H1 (cell line): ENCODE measurements at regions not wholly inside any gene's neighbourhood (a gene's known extent, or its start where the extent isn't known, plus 50 kb on each side); places are given as distances from the start of the nearest gene placed in this dataset.

ENCODE experiments used
- CTCF ChIA-PET: fragments of 300-600 bp; sonication (Branson Sonifier 250); formaldehyde crosslinking; loops from one replicate; lab custom pipeline; 2021; ENCODE audit not compliant: partially characterized antibody; lab: Charles Lee
- POLR2A ChIA-PET: fragments of 300-600 bp; sonication (Branson Sonifier 250); formaldehyde crosslinking; loops from one replicate; lab custom pipeline; 2021; ENCODE audit warnings: inconsistent platforms; ENCODE audit not compliant: partially characterized antibody; lab: Charles Lee
- DNase-seq, 2 experiments: peaks; one replicate each; pipeline versions ENCODE4 v3.0.0 to v3.0.0-alpha.2; 2010 to 2022; ENCODE audit warnings: low spot score in 2 of 2, low read depth in 1 of 2, mixed read lengths in 1 of 2
- FAIRE-seq: peaks from 2 replicates; lab custom pipeline; 2011; peaks lifted over from hg19 to GRCh38; lab: Jason Lieb, UNC
- H2AFZ ChIP-seq: 2 replicates; pipeline ENCODE4 v1.8.1; 2012; ENCODE audit warnings: low read length, inconsistent platforms
- H2AK5ac ChIP-seq: 2 replicates; pipeline ENCODE4 v1.6.1; 2013; ENCODE audit warnings: low read depth, low read length
- H2BK120ac ChIP-seq: replicated peaks from 2 replicates; pipeline ENCODE3; 2013; ENCODE audit warnings: low read depth, low read length, inconsistent platforms
- H2BK12ac ChIP-seq: 2 replicates; pipeline ENCODE4 v1.6.1; 2013; ENCODE audit warnings: low read depth, low read length
- H2BK15ac ChIP-seq: 2 replicates; pipeline ENCODE4 v1.6.1; 2013; ENCODE audit warnings: low read length
- H2BK20ac ChIP-seq: 2 replicates; pipeline ENCODE4 v1.6.1; 2013; ENCODE audit warnings: low read length
- H2BK5ac ChIP-seq: 2 replicates; pipeline ENCODE4 v1.6.1; 2013; ENCODE audit warnings: low read depth, low read length
- H3K14ac ChIP-seq: 2 replicates; pipeline ENCODE4 v1.6.1; 2013; ENCODE audit warnings: inconsistent platforms; ENCODE audit not compliant: insufficient read length
- H3K18ac ChIP-seq: 2 replicates; pipeline ENCODE4 v1.6.1; 2013; ENCODE audit warnings: low read length; ENCODE audit errors: extremely low read depth
- H3K23ac ChIP-seq: 2 replicates; pipeline ENCODE4 v1.6.1; 2013; ENCODE audit warnings: inconsistent platforms; ENCODE audit not compliant: insufficient read length
- H3K23me2 ChIP-seq: 2 replicates; pipeline ENCODE4 v1.6.1; 2013; ENCODE audit warnings: low read depth, low read length
- H3K27ac ChIP-seq: 2 replicates; pipeline ENCODE4 v1.6.1; 2011; ENCODE audit warnings: low read depth, low read length, inconsistent platforms
- H3K27me3 ChIP-seq, 4 experiments: replicated peaks in 1 of 4; 1 replicate in 1 of 4; 2 replicates in 3 of 4; pipeline versions ENCODE4 v1.6.1 to v1.8.1; 2011 to 2013; ENCODE audit warnings: low read length in 3 of 4, mild to moderate bottlenecking in 3 of 4, inconsistent platforms in 2 of 4, mixed read lengths in 2 of 4, moderate library complexity in 1 of 4; ENCODE audit not compliant: control insufficient read depth in 3 of 4, insufficient read depth in 3 of 4; ENCODE audit errors: extremely low read depth in 1 of 4
- H3K36me3 ChIP-seq, 4 experiments: 2 replicates each; pipeline versions ENCODE4 v1.6.1 to v1.8.1; 2011 to 2013; ENCODE audit warnings: mild to moderate bottlenecking in 4 of 4, low read length in 3 of 4, moderate library complexity in 2 of 4, control low read depth in 1 of 4, inconsistent platforms in 1 of 4; ENCODE audit not compliant: insufficient read depth in 4 of 4, control insufficient read depth in 2 of 4
- H3K4ac ChIP-seq: replicated peaks from 2 replicates; pipeline ENCODE3; 2013; ENCODE audit warnings: low read length, low read depth, mixed read lengths, inconsistent platforms; ENCODE audit not compliant: insufficient read length
- H3K4me1 ChIP-seq, 4 experiments: replicated peaks in 1 of 4; 1 replicate in 1 of 4; 2 replicates in 3 of 4; pipeline versions ENCODE4 v1.6.1 to v1.8.1; 2011 to 2013; ENCODE audit warnings: low read length in 3 of 4, inconsistent platforms in 2 of 4, mixed read lengths in 1 of 4; ENCODE audit not compliant: insufficient read depth in 4 of 4, control insufficient read depth in 3 of 4
- H3K4me2 ChIP-seq, 2 experiments: 2 replicates each; pipeline versions ENCODE4 v1.6.1 to v1.8.1; 2011 to 2013; ENCODE audit warnings: low read depth in 2 of 2, low read length in 2 of 2, control low read depth in 1 of 2, inconsistent platforms in 1 of 2, mild to moderate bottlenecking in 1 of 2; ENCODE audit not compliant: insufficient read depth in 1 of 2
- H3K4me3 ChIP-seq, 4 experiments: fragments of 200-600, 300-600 bp in 1 of 4; sonication (generic), shearing (Covaris generic), sonication (Bioruptor Twin) in 1 of 4; 2 replicates each; pipeline versions ENCODE4 v1.5.1 to v1.8.1; 2011 to 2016; ENCODE audit warnings: low read length in 4 of 4, low read depth in 3 of 4, control low read depth in 2 of 4, inconsistent platforms in 2 of 4, mild to moderate bottlenecking in 2 of 4, mixed read lengths in 1 of 4, moderate library complexity in 1 of 4; ENCODE audit not compliant: insufficient read depth in 2 of 4; ENCODE audit errors: extremely low read depth in 1 of 4
- H3K56ac ChIP-seq: replicated peaks from 2 replicates; pipeline ENCODE3; 2013; ENCODE audit warnings: low read depth, mild to moderate bottlenecking, mixed read lengths, low read length, inconsistent platforms; ENCODE audit not compliant: insufficient read length
- H3K79me1 ChIP-seq: 2 replicates; pipeline ENCODE4 v1.6.1; 2013; ENCODE audit warnings: low read depth, low read length, control low read depth
- H3K79me2 ChIP-seq, 2 experiments: 2 replicates each; pipeline versions ENCODE4 v1.6.1 to v1.8.1; 2012 to 2013; ENCODE audit warnings: low read length in 2 of 2, mild to moderate bottlenecking in 2 of 2, inconsistent platforms in 1 of 2; ENCODE audit not compliant: insufficient read depth in 2 of 2, control insufficient read depth in 1 of 2
- H3K9ac ChIP-seq, 4 experiments: replicated peaks in 1 of 4; 1 replicate in 1 of 4; 2 replicates in 3 of 4; pipeline versions ENCODE4 v1.6.1 to v1.8.1; 2011 to 2013; ENCODE audit warnings: low read depth in 3 of 4, low read length in 3 of 4, control low read depth in 2 of 4, mild to moderate bottlenecking in 2 of 4, moderate library complexity in 2 of 4, inconsistent platforms in 1 of 4; ENCODE audit errors: extremely low read depth in 1 of 4
- H3K9me3 ChIP-seq, 2 experiments: 2 replicates each; pipeline versions ENCODE4 v1.6.1 to v1.8.1; 2012 to 2013; ENCODE audit warnings: mild to moderate bottlenecking in 2 of 2, moderate library complexity in 2 of 2, control low read depth in 1 of 2, inconsistent platforms in 1 of 2, low read depth in 1 of 2, low read length in 1 of 2, mixed read lengths in 1 of 2; ENCODE audit not compliant: insufficient read depth in 2 of 2
- H4K20me1 ChIP-seq, 2 experiments: replicated peaks in 1 of 2; 2 replicates each; pipeline versions ENCODE3 to v1.8.1; 2011 to 2013; ENCODE audit warnings: inconsistent platforms in 2 of 2, low read length in 2 of 2, mild to moderate bottlenecking in 1 of 2; ENCODE audit not compliant: insufficient read depth in 2 of 2, control insufficient read depth in 1 of 2
- H4K5ac ChIP-seq: 2 replicates; pipeline ENCODE4 v1.6.1; 2013; ENCODE audit warnings: low read length, low read depth, mixed read lengths, inconsistent platforms; ENCODE audit not compliant: insufficient read length
- H4K8ac ChIP-seq: 2 replicates; pipeline ENCODE4 v1.8.0; 2013; ENCODE audit warnings: mild to moderate bottlenecking, moderate library complexity, low read length, inconsistent platforms; ENCODE audit not compliant: insufficient read depth; ENCODE audit errors: extremely low read depth
- H4K91ac ChIP-seq: replicated peaks from 2 replicates; pipeline ENCODE3; 2013; ENCODE audit warnings: low read length, mixed read lengths, inconsistent platforms; ENCODE audit not compliant: insufficient read length
- ASH2L ChIP-seq: fragments of 200-600, 300-600 bp; sonication (generic); IDR thresholded peaks from one replicate; pipeline ENCODE4 v1.7.1; 2017; ENCODE audit warnings: low read length
- BACH1 ChIP-seq: IDR thresholded peaks from 2 replicates; pipeline ENCODE4 v1.6.1; 2012; ENCODE audit warnings: low read length, improper control_type of control experiment
- HDAC2 ChIP-seq, 2 experiments: fragments of 300-600 bp in 1 of 2; sonication (generic) in 1 of 2; IDR thresholded peaks; 2 replicates each; pipeline ENCODE4 v1.6.1; 2011 to 2012; ENCODE audit warnings: low read depth in 2 of 2, low read length in 2 of 2, mild to moderate bottlenecking in 2 of 2, moderate library complexity in 2 of 2, borderline replicate concordance in 1 of 2, inconsistent platforms in 1 of 2
- HDAC6 ChIP-seq: IDR thresholded peaks from one replicate; pipeline ENCODE4 v1.7.1; 2012; ENCODE audit warnings: low read depth, mild to moderate bottlenecking, inconsistent platforms, low read length, moderate library complexity
- JUND ChIP-seq: IDR thresholded peaks from 2 replicates; pipeline ENCODE4 v1.6.1; 2011; ENCODE audit warnings: mild to moderate bottlenecking, improper control_type of control experiment, low read length
- KDM1A ChIP-seq: fragments of 200-600, 300-600 bp; sonication (generic); IDR thresholded peaks from 2 replicates; pipeline ENCODE4 v1.7.1; 2016; ENCODE audit warnings: mild to moderate bottlenecking, low read length, borderline replicate concordance
- POLR2AphosphoS5 ChIP-seq: IDR thresholded peaks from 2 replicates; pipeline ENCODE4 v1.6.1; 2011; ENCODE audit warnings: low read depth, low read length
- RBBP5 ChIP-seq: IDR thresholded peaks from 2 replicates; pipeline ENCODE4 v1.7.1; 2012; ENCODE audit warnings: low read depth, mild to moderate bottlenecking, inconsistent platforms, low read length, moderate library complexity, borderline replicate concordance
- WGBS, 2 experiments: shearing (Covaris generic) in 1 of 2; methylation state at CpG; one replicate each; pipeline versions ENCODE4 v1.1.6 to v1.1.7; 2013 to 2015; ENCODE audit warnings: low lambda C conversion rate in 2 of 2, mixed read lengths in 2 of 2, inconsistent platforms in 1 of 2, low coverage in 1 of 2, missing lambda C conversion rate in 1 of 2; ENCODE audit not compliant: insufficient replicate concordance in 2 of 2, insufficient coverage in 1 of 2, insufficient read length in 1 of 2; ENCODE audit errors: extremely low coverage in 1 of 2, missing lambda C conversion rate in 1 of 2; 5-methylcytosine and 5-hydroxymethylcytosine counted together
- TF ChIP-seq, protein P1 (sequence below): IDR thresholded peaks from 2 replicates; pipeline ENCODE4 v1.6.1; 2012; ENCODE audit warnings: low read length, inconsistent platforms

DNA sequence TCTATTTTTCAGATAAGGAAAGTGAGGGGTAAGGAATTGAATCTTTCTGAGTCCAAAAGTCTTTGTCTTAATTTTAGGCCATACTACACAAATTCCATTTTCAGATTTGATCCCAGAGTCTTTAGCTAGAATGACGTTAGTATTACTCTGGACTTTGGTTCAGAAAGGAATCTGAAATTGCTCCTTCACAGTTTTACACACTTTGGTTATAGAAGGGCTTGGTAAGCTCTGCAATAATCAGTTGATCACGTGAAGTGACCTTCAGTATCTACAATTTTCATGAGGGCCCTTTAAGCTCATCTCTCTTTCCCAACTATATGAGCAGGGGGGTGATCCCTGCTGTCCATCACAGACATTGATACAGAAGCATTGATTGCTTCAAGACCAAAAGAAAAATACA is 103.4 kb upstream of the ESRRG start:
- H3K27ac ChIP-seq = no peak overlapping the region
- no peak overlapping the region for H2BK20ac ChIP-seq
- H3K79me2 ChIP-seq = no peaks in the 10 kb centered on the region
- no peak overlapping the region for H3K9ac ChIP-seq
- H4K8ac ChIP-seq = no peak overlapping the region
- no peak for FAIRE-seq
- no peaks in the 10 kb centered on the region for H3K23me2 ChIP-seq
- H2BK120ac ChIP-seq = no peak overlapping the region
- H3K56ac ChIP-seq = no peak overlapping the region
- H2BK12ac ChIP-seq = no peak overlapping the region
- ChIA-PET CTCF (no interaction called here), POLR2A (no interaction called here)
- peaks cover 0 to 10% (median 4%) of the 10 kb centered on the region in 4 experiments; a peak in 2 of 7 replicates for H3K4me1 ChIP-seq
- no peak overlapping the region for H3K14ac ChIP-seq
- H3K4ac ChIP-seq = no peak overlapping the region
- H3K4me3 ChIP-seq = no peak overlapping the region
- H3K4me2 ChIP-seq = no peak overlapping the region
- H4K20me1 ChIP-seq = no peaks in the 10 kb centered on the region
- no peaks in the 10 kb centered on the region for H3K36me3 ChIP-seq
- H2BK15ac ChIP-seq = no peak overlapping the region
- TF ChIP-seq POLR2AphosphoS5 (no peak), KDM1A (no peak), JUND (no peak), RBBP5 (no peak), BACH1 (no peak), ASH2L (no peak), HDAC2 (IDR thresholded peaks at IDR 0.05; ENCODE audit: borderline replicate concordance in 1 of 2, low read depth in 2 of 2, low read length in 2 of 2) (no peak), HDAC6 (no peak)
- TF ChIP-seq, protein P1, sequence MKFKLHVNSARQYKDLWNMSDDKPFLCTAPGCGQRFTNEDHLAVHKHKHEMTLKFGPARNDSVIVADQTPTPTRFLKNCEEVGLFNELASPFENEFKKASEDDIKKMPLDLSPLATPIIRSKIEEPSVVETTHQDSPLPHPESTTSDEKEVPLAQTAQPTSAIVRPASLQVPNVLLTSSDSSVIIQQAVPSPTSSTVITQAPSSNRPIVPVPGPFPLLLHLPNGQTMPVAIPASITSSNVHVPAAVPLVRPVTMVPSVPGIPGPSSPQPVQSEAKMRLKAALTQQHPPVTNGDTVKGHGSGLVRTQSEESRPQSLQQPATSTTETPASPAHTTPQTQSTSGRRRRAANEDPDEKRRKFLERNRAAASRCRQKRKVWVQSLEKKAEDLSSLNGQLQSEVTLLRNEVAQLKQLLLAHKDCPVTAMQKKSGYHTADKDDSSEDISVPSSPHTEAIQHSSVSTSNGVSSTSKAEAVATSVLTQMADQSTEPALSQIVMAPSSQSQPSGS = no peak
- H3K79me1 ChIP-seq = no peaks in the 10 kb centered on the region
- H4K91ac ChIP-seq = no peak overlapping the region
- H3K9me3 ChIP-seq = no peaks in the 10 kb centered on the region
- no peak overlapping the region for H3K18ac ChIP-seq
- H4K5ac ChIP-seq = no peak overlapping the region
- no peak overlapping the region for H2AFZ ChIP-seq
- H2AK5ac ChIP-seq = no peak overlapping the region
- H3K27me3 ChIP-seq = no peaks in the 10 kb centered on the region
- no peak overlapping the region for H2BK5ac ChIP-seq
- H3K23ac ChIP-seq = no peak overlapping the region
- WGBS, 2 experiments = 98% methylated on average over 2 of the region's 2 CpGs; no CpG with 5 or more reads in 1 of the 2 experiments
- no peak for DNase-seq
